ENCODE measurements at regions not wholly inside any gene's neighbourhood (a gene's known extent, or its start where the extent isn't known, plus 50 kb on each side); places are given as distances from the start of the nearest gene placed in this dataset.
"Not testable (repeated sequence)": the region's sequence is repeated elsewhere in the genome, so short reads cannot be mapped to it uniquely, and the experiment has no call there.

GRCh38 chr12:125981610-125982253 is 916.5 kb downstream of the AACS start:
- no peak for DNase-seq (ENCODE audit: low read depth)

- DNase-seq (ENCODE audit: low read depth) = peak; percentile 17
Observed at GRCh38 chr12:125983094-125983783, 918.0 kb downstream of the AACS start.

GRCh38 chr12:125983784-125984500 is 918.7 kb downstream of the AACS start:
- no peak for DNase-seq (ENCODE audit: low read depth)

- no peak for DNase-seq (ENCODE audit: low read depth)
Observed at GRCh38 chr12:125988545-125988944, 923.3 kb downstream of the AACS start.

- no peak for DNase-seq (ENCODE audit: low read depth)
Observed at GRCh38 chr12:125989696-125990095, 924.5 kb downstream of the AACS start.

GRCh38 chr12:125996443-125996842 is 931.2 kb downstream of the AACS start:
- DNase-seq (ENCODE audit: low read depth) = no peak

- no peak for DNase-seq (ENCODE audit: low read depth)
Observed at GRCh38 chr12:125999628-126000027, 934.4 kb downstream of the AACS start.

- no peak for DNase-seq (ENCODE audit: low read depth)
Observed at GRCh38 chr12:126019385-126019784, 954.1 kb downstream of the AACS start.

- no peak for DNase-seq (ENCODE audit: low read depth)
Observed at GRCh38 chr12:126021675-126022074, 956.4 kb downstream of the AACS start.

GRCh38 chr12:126027825-126028224 is 962.6 kb downstream of the AACS start:
- no peak for DNase-seq (ENCODE audit: low read depth)

GRCh38 chr12:126030573-126030972 is 965.3 kb downstream of the AACS start:
- no peak for DNase-seq (ENCODE audit: low read depth)

GRCh38 chr12:126033751-126034150 is 968.5 kb downstream of the AACS start:
- DNase-seq (ENCODE audit: low read depth) = no peak

GRCh38 chr12:126036348-126036747 is 971.1 kb downstream of the AACS start:
- no peak for DNase-seq (ENCODE audit: low read depth)

GRCh38 chr12:126038434-126038833 is 973.2 kb downstream of the AACS start:
- no peak for DNase-seq (ENCODE audit: low read depth)

- DNase-seq (ENCODE audit: low read depth) = peak; percentile 27
Observed at GRCh38 chr12:126040307-126040706, 975.1 kb downstream of the AACS start.

GRCh38 chr12:126042286-126042685 is 977.1 kb downstream of the AACS start:
- DNase-seq (ENCODE audit: low read depth) = no peak

GRCh38 chr12:126049501-126049900 is 984.3 kb downstream of the AACS start:
- DNase-seq (ENCODE audit: low read depth) = not testable (repeated sequence)

- peak; percentile 87 for DNase-seq (ENCODE audit: low read depth)
Observed at GRCh38 chr12:126051611-126052107, 986.4 kb downstream of the AACS start.

- DNase-seq (ENCODE audit: low read depth) = peak; percentile 90
Observed at GRCh38 chr12:126055521-126055920, 990.3 kb downstream of the AACS start.

- DNase-seq (ENCODE audit: low read depth) = no peak
Observed at GRCh38 chr12:126061777-126062176, 996.5 kb downstream of the AACS start.

GRCh38 chr12:126064028-126064427 is 998.8 kb downstream of the AACS start:
- DNase-seq (ENCODE audit: low read depth) = no peak

- DNase-seq (ENCODE audit: low read depth) = no peak
Observed at GRCh38 chr12:126067626-126068329, 1002.5 kb downstream of the AACS start.

All from HT1080 (cell line).